B cell (primary cell): ENCODE measurements at regions not wholly inside any gene's neighbourhood (a gene's known extent, or its start where the extent isn't known, plus 50 kb on each side); places are given as distances from the start of the nearest gene placed in this dataset.
"Not testable (repeated sequence)": the region's sequence is repeated elsewhere in the genome, so short reads cannot be mapped to it uniquely, and the experiment has no call there.

Experiments
- ATAC-seq: fragments of 200-7000 bp; cut with Tn5 transposase; one replicate; pipeline ENCODE4 v1.10.0; 2021; ENCODE audit warnings: low read depth, mild to moderate bottlenecking, moderate number of reproducible peaks, moderate library complexity
- CTCF ChIA-PET: fragments of 350-600 bp; sonication (Branson Sonifier 250); formaldehyde crosslinking; loops from one replicate; lab custom pipeline; 2021; ENCODE audit warnings: antibody characterized with exemption, inconsistent platforms; lab: Charles Lee
- POLR2A ChIA-PET: fragments of 350-600 bp; sonication (Branson Sonifier 250); formaldehyde crosslinking; loops from one replicate; lab custom pipeline; 2021; ENCODE audit warnings: antibody characterized with exemption; lab: Charles Lee
- DNase-seq: peaks from one replicate; pipeline ENCODE4 v3.0.0; 2013
- H2AFZ ChIP-seq: 2 replicates; pipeline ENCODE4 v1.6.1; 2012; ENCODE audit warnings: mild to moderate bottlenecking, low read depth, low read length; ENCODE audit not compliant: insufficient read depth, poor library complexity, severe bottlenecking
- H3K27ac ChIP-seq, 2 donors: 1 replicate in 1 of 2; 2 replicates in 1 of 2; pipeline ENCODE4 v1.5.1; 2012 to 2013; ENCODE audit warnings: low read length in 2 of 2, mild to moderate bottlenecking in 2 of 2, moderate library complexity in 1 of 2
- H3K27me3 ChIP-seq, 4 experiments: fragments of 200-600 bp in 1 of 4; sonication (generic) in 1 of 4; replicated peaks in 1 of 4; 1 replicate in 2 of 4; 2 replicates in 2 of 4; pipeline versions ENCODE4 v1.6.1 to v1.7.0; 2013 to 2016; ENCODE audit warnings: low read length in 3 of 4, mild to moderate bottlenecking in 2 of 4, mixed read lengths in 1 of 4, moderate library complexity in 1 of 4; ENCODE audit not compliant: insufficient read depth in 4 of 4, control insufficient read depth in 3 of 4; ENCODE audit errors: control extremely low read depth in 1 of 4
- H3K36me3 ChIP-seq, 2 experiments: replicated peaks in 1 of 2; 1 replicate in 1 of 2; 2 replicates in 1 of 2; pipeline versions ENCODE4 v1.6.1 to v1.7.1; 2013; ENCODE audit warnings: low read length in 1 of 2; ENCODE audit not compliant: insufficient read depth in 2 of 2, control insufficient read depth in 1 of 2; ENCODE audit errors: control extremely low read depth in 1 of 2, extremely low read depth in 1 of 2
- H3K4me1 ChIP-seq, 2 donors: fragments of 200-600 bp in 1 of 2; sonication (generic) in 1 of 2; 1 replicate in 1 of 2; 2 replicates in 1 of 2; pipeline versions ENCODE4 v1.5.1 to v1.6.1; 2013 to 2017; ENCODE audit warnings: low read length in 2 of 2; ENCODE audit not compliant: control insufficient read depth in 2 of 2, insufficient read depth in 2 of 2
- H3K4me2 ChIP-seq: replicated peaks from 2 replicates; pipeline ENCODE3; 2012; ENCODE audit warnings: mild to moderate bottlenecking, low read depth, low read length; ENCODE audit not compliant: poor library complexity, severe bottlenecking
- H3K4me3 ChIP-seq, 5 experiments: fragments of 200-600 bp in 1 of 5; sonication (generic) in 1 of 5; 1 replicate in 3 of 5; 2 replicates in 2 of 5; pipeline versions ENCODE4 v1.5.1 to v1.7.0; 2011 to 2016; ENCODE audit warnings: low read length in 4 of 5, mild to moderate bottlenecking in 4 of 5, low read depth in 2 of 5, control low read depth in 1 of 5, moderate library complexity in 1 of 5; ENCODE audit not compliant: insufficient read depth in 1 of 5; ENCODE audit errors: control extremely low read depth in 1 of 5, extremely low read depth in 1 of 5
- H3K79me2 ChIP-seq: fragments of 200-600 bp; sonication (generic); one replicate; pipeline ENCODE4 v1.6.0; 2016; ENCODE audit warnings: low read length; ENCODE audit not compliant: control insufficient read depth, insufficient read depth
- H3K9ac ChIP-seq: fragments of 200-600 bp; sonication (generic); 2 replicates; pipeline ENCODE4 v1.6.1; 2017; ENCODE audit warnings: mild to moderate bottlenecking, low read length, moderate library complexity
- H3K9me3 ChIP-seq, 3 donors: one replicate each; pipeline versions ENCODE4 v1.6.1 to v1.7.1; 2013; ENCODE audit warnings: low read length in 2 of 3; ENCODE audit not compliant: control insufficient read depth in 2 of 3, insufficient read depth in 1 of 3; ENCODE audit errors: control extremely low read depth in 1 of 3
- H4K20me1 ChIP-seq: 2 replicates; pipeline ENCODE4 v1.6.0; 2012; ENCODE audit warnings: mild to moderate bottlenecking, low read length; ENCODE audit not compliant: insufficient read depth, control insufficient read depth, poor library complexity, severe bottlenecking
- H3K27ac Mint-ChIP-seq: one replicate; pipeline ENCODE4 v1.8.0; 2021; ENCODE audit warnings: mixed read lengths
- H3K27me3 Mint-ChIP-seq: one replicate; pipeline ENCODE4 v1.8.0; 2021; ENCODE audit warnings: mixed read lengths
- H3K4me1 Mint-ChIP-seq: one replicate; pipeline ENCODE4 v1.8.0; 2021; ENCODE audit warnings: mixed read lengths
- H3K4me3 Mint-ChIP-seq: one replicate; pipeline ENCODE4 v1.8.0; 2021; ENCODE audit warnings: mixed read lengths
- H3K9me3 Mint-ChIP-seq: one replicate; pipeline ENCODE4 v1.8.0; 2022; ENCODE audit warnings: mixed read lengths; ENCODE audit not compliant: insufficient read depth
- EZH2 ChIP-seq: IDR thresholded peaks from 2 replicates; pipeline ENCODE4 v1.6.1; 2012; ENCODE audit warnings: borderline replicate concordance, low read depth, mild to moderate bottlenecking, moderate library complexity, low read length; ENCODE audit not compliant: insufficient read depth, poor library complexity, severe bottlenecking
- WGBS: methylation state at CpG from one replicate; pipeline ENCODE4 v1.1.5; 2013; ENCODE audit warnings: missing lambda C conversion rate; ENCODE audit not compliant: insufficient coverage; 5-methylcytosine and 5-hydroxymethylcytosine counted together
- intact Hi-C: fragments of 100-400 bp; cut with micrococcal nuclease; formaldehyde crosslinking; loops from one replicate; pipeline ENCODE4 v1.10.0; 2022
- TF ChIP-seq, protein P1 (sequence below): fragments of 200-600 bp; IDR thresholded peaks from one replicate; pipeline ENCODE4 v1.8.0; 2022; ENCODE audit warnings: antibody characterized with exemption, mild to moderate bottlenecking

DNA sequence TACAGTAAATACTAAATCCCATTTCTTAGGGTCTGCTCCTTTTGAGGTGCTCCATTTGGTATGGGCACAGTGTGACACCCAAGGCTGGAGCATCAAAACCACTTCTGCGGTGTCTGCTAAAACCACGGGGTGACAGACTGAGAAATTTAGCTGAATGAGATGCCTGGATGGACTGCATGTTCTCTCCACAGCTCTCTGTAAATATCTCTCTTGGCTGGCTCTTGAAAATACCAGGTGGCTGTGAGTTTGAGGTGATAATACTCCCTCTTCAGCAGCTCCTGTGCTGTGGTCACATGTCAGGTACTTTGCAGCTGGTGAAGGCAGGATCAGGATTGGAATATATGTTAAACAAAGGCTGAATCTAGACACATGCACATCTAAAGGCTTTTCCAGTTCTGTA is 93.7 kb upstream of the SIMC1 start:
- H3K27ac Mint-ChIP-seq = no peak overlapping the region
- peaks cover 0 to 13% (median 9%) of the 10 kb centered on the region in 3 donors for H3K9me3 ChIP-seq
- peaks cover 0 to 15% (median 9%) of the 10 kb centered on the region in 4 experiments for H3K27me3 ChIP-seq
- peaks cover 34% of the 10 kb centered on the region for H3K27me3 Mint-ChIP-seq
- H3K4me3 Mint-ChIP-seq = no peak overlapping the region
- no peak overlapping the region for H2AFZ ChIP-seq
- ChIA-PET POLR2A (no interaction called here), CTCF (no interaction called here)
- WGBS = no CpG with 5 or more reads among the region's 2 CpGs
- no peak overlapping the region for H3K4me3 ChIP-seq
- H3K4me1 Mint-ChIP-seq = peaks cover 2% of the 10 kb centered on the region
- H3K4me1 ChIP-seq = no peaks in the 10 kb centered on the region
- H3K4me2 ChIP-seq = no peak overlapping the region
- H4K20me1 ChIP-seq = no peaks in the 10 kb centered on the region
- TF ChIP-seq, protein P1, sequence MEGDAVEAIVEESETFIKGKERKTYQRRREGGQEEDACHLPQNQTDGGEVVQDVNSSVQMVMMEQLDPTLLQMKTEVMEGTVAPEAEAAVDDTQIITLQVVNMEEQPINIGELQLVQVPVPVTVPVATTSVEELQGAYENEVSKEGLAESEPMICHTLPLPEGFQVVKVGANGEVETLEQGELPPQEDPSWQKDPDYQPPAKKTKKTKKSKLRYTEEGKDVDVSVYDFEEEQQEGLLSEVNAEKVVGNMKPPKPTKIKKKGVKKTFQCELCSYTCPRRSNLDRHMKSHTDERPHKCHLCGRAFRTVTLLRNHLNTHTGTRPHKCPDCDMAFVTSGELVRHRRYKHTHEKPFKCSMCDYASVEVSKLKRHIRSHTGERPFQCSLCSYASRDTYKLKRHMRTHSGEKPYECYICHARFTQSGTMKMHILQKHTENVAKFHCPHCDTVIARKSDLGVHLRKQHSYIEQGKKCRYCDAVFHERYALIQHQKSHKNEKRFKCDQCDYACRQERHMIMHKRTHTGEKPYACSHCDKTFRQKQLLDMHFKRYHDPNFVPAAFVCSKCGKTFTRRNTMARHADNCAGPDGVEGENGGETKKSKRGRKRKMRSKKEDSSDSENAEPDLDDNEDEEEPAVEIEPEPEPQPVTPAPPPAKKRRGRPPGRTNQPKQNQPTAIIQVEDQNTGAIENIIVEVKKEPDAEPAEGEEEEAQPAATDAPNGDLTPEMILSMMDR = no peak
- no peak for TF ChIP-seq EZH2
- no peaks in the 10 kb centered on the region for H3K79me2 ChIP-seq
- ATAC-seq = no peak
- no peaks in the 10 kb centered on the region for H3K36me3 ChIP-seq
- H3K27ac ChIP-seq = no peak overlapping the region
- no peak for DNase-seq
- intact Hi-C loops = no loop called here
- no peak overlapping the region for H3K9ac ChIP-seq
- peaks cover 8% of the 10 kb centered on the region for H3K9me3 Mint-ChIP-seq

DNA sequence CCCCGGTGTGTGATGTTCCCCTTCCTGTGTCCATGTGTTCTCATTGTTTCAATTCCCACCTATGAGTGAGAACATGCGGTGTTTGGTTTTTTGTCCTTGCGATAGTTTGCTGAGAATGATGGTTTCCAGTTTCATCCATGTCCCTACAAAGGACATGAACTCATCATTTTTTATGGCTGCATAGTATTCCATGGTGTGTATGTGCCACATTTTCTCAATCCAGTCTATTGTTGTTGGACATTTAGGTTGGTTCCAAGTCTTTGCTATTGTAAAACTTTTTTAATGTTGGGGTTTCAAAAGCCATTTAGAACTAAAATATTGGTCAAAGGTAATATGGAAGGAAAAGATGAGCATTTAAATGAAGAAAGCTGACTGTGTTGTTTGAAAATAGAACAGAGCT is 88.3 kb upstream of the SIMC1 start:
- H4K20me1 ChIP-seq, H3K4me3 ChIP-seq, H3K4me2 ChIP-seq, POLR2A ChIA-PET, H3K36me3 ChIP-seq, H3K9me3 Mint-ChIP-seq, H2AFZ ChIP-seq, H3K27ac Mint-ChIP-seq, DNase-seq, CTCF ChIA-PET, H3K4me1 ChIP-seq, H3K79me2 ChIP-seq, H3K9ac ChIP-seq, H3K27ac ChIP-seq, H3K27me3 ChIP-seq, H3K4me3 Mint-ChIP-seq, H3K9me3 ChIP-seq, H3K4me1 Mint-ChIP-seq, intact Hi-C loops, ATAC-seq: not testable (repeated sequence)
- peaks cover 30% of the 10 kb centered on the region for H3K27me3 Mint-ChIP-seq
- no CpG with 5 or more reads among the region's 3 CpGs for WGBS
